Mucosa of descending colon (tissue), 3 donors: ENCODE measurements at regions not wholly inside any gene's neighbourhood (a gene's known extent, or its start where the extent isn't known, plus 50 kb on each side); places are given as distances from the start of the nearest gene placed in this dataset.

Source experiments
- ATAC-seq: fragments of 200-7000 bp; cut with Tn5 transposase; one replicate; pipeline ENCODE4 v1.9.1; 2020; ENCODE audit warnings: mild to moderate bottlenecking, moderate library complexity
- DNase-seq, 3 donors: peaks; one replicate each; pipeline ENCODE4 v3.0.0-alpha.2; 2020
- H3K36me3 ChIP-seq: fragments of 200-600 bp; one replicate; pipeline ENCODE4 v1.8.0; 2021; ENCODE audit warnings: low read depth, mild to moderate bottlenecking
- H3K4me1 ChIP-seq: fragments of 200-600 bp; one replicate; pipeline ENCODE4 v1.8.0; 2021; ENCODE audit warnings: low read depth, mild to moderate bottlenecking
- H3K4me3 ChIP-seq: fragments of 200-600 bp; one replicate; pipeline ENCODE4 v1.8.0; 2021; ENCODE audit warnings: mild to moderate bottlenecking
- H3K9me3 ChIP-seq: fragments of 200-600 bp; one replicate; pipeline ENCODE4 v1.8.0; 2021; ENCODE audit warnings: mild to moderate bottlenecking
- CTCF ChIP-seq: fragments of 200-600 bp; IDR thresholded peaks from one replicate; pipeline ENCODE4 v1.8.0; 2022; ENCODE audit warnings: antibody characterized with exemption, mild to moderate bottlenecking
- intact Hi-C, 2 donors: fragments of 100-400 bp; cut with DNase I in 1 of 2; cut with micrococcal nuclease in 1 of 2; formaldehyde crosslinking; loops; one replicate each; pipeline versions ENCODE4 v1.11.0 to v1.11.1; 2022; cut with DNase I, micrococcal nuclease
- donor health status: DM: no; HTN: no; CAD: no; lungs with moderate emphysema.
- donor health status: DM: no; HTN: no; CAD: no.
- donor health status: DM: no; HTN: yes; CAD: no.

- Histone ChIP-seq H3K9me3 (peaks cover 7% of the 10 kb centered on the region), H3K4me3 (no peak overlapping the region), H3K36me3 (no peaks in the 10 kb centered on the region), H3K4me1 (peaks cover 6% of the 10 kb centered on the region)
- DNase-seq = no peak
- peak; percentile 65 for ATAC-seq
- intact Hi-C loops = no loop called here
- no peak for TF ChIP-seq CTCF
These were observed 297.7 kb upstream of the NRIP1 start for GRCh38 chr21:15362458-15362857.

GRCh38 chr21:15363921-15364320 lies 299.1 kb upstream of the NRIP1 start:
- no peak for TF ChIP-seq CTCF
- ATAC-seq (peak; percentile 27), DNase-seq (no peak)
- H3K4me3 ChIP-seq = no peak overlapping the region
- H3K9me3 ChIP-seq = peaks cover 7% of the 10 kb centered on the region
- H3K4me1 ChIP-seq = peaks cover 6% of the 10 kb centered on the region
- intact Hi-C loops = no loop called here
- no peaks in the 10 kb centered on the region for H3K36me3 ChIP-seq

GRCh38 chr21:15365751-15366392 lies 301.1 kb upstream of the NRIP1 start:
- TF ChIP-seq CTCF = no peak
- H3K36me3 ChIP-seq = no peaks in the 10 kb centered on the region
- peaks cover 6% of the 10 kb centered on the region for H3K4me1 ChIP-seq
- H3K9me3 ChIP-seq = peaks cover 7% of the 10 kb centered on the region
- intact Hi-C loops = no loop called here
- no peak overlapping the region for H3K4me3 ChIP-seq
- no peak for ATAC-seq
- DNase-seq = no peak

GRCh38 chr21:15366555-15366954 lies 301.8 kb upstream of the NRIP1 start:
- H3K9me3 ChIP-seq = peaks cover 7% of the 10 kb centered on the region
- TF ChIP-seq CTCF = no peak
- intact Hi-C loops = no loop called here
- DNase-seq (no peak), ATAC-seq (no peak)
- no peaks in the 10 kb centered on the region for H3K36me3 ChIP-seq
- peaks cover 6% of the 10 kb centered on the region for H3K4me1 ChIP-seq
- no peak overlapping the region for H3K4me3 ChIP-seq

- no peak for ATAC-seq
- TF ChIP-seq CTCF = no peak
- intact Hi-C loops = no loop called here
- no peak for DNase-seq
- Histone ChIP-seq H3K36me3 (no peaks in the 10 kb centered on the region), H3K4me1 (peaks cover 6% of the 10 kb centered on the region), H3K9me3 (peaks cover 7% of the 10 kb centered on the region), H3K4me3 (no peak overlapping the region)
These were observed 302.3 kb upstream of the NRIP1 start for GRCh38 chr21:15367061-15367626.
